IMR-90 (cell line): ENCODE measurements at regions not wholly inside any gene's neighbourhood (a gene's known extent, or its start where the extent isn't known, plus 50 kb on each side); places are given as distances from the start of the nearest gene placed in this dataset.
"Not testable (repeated sequence)": the region's sequence is repeated elsewhere in the genome, so short reads cannot be mapped to it uniquely, and the experiment has no call there.

Experiments
- ATAC-seq: fragments of 200-7000 bp; cut with Tn5 transposase; 2 replicates; pipeline ENCODE4 v1.9.1; 2020; ENCODE audit warnings: low read depth, mild to moderate bottlenecking, moderate library complexity
- BruUV-seq: library from RNA; stranded (reverse); fragments of 400-500 nt; replicated peaks from 2 replicates; lab custom pipeline; 2021; lab: Mats Ljungman, UMichigan
- CTCF ChIA-PET: fragments of 300-600 bp; formaldehyde crosslinking; extraction: SDS; loops from one replicate; lab custom pipeline; 2021; ENCODE audit warnings: antibody characterized with exemption; lab: Yijun Ruan, JAX
- POLR2A ChIA-PET: fragments of 300-600 bp; sonication (Branson Sonifier 250); formaldehyde crosslinking; loops from one replicate; lab custom pipeline; 2022; ENCODE audit warnings: antibody characterized with exemption; ENCODE audit not compliant: unreplicated experiment; lab: Charles Lee
- DNase-seq: peaks from one replicate; pipeline ENCODE4 v3.0.0; 2013
- H2AFZ ChIP-seq: replicated peaks from 2 replicates; pipeline ENCODE3; 2013; ENCODE audit warnings: low read length, mild to moderate bottlenecking; ENCODE audit not compliant: poor library complexity
- H2AK5ac ChIP-seq: 2 replicates; pipeline ENCODE4 v1.6.1; 2013; ENCODE audit warnings: low read depth, low read length, inconsistent platforms
- H2AK9ac ChIP-seq: replicated peaks from 2 replicates; pipeline ENCODE3; 2013; ENCODE audit warnings: mild to moderate bottlenecking, low read depth, low read length, moderate library complexity; ENCODE audit not compliant: poor library complexity
- H2BK120ac ChIP-seq: 2 replicates; pipeline ENCODE4 v1.6.1; 2013; ENCODE audit warnings: low read depth, low read length, inconsistent platforms
- H2BK15ac ChIP-seq: 3 replicates; pipeline ENCODE4 v1.6.1; 2013; ENCODE audit warnings: low read depth, low read length, inconsistent platforms
- H2BK20ac ChIP-seq: 2 replicates; pipeline ENCODE4 v1.6.1; 2013; ENCODE audit warnings: low read depth, mild to moderate bottlenecking, inconsistent platforms, low read length, moderate library complexity
- H2BK5ac ChIP-seq: 2 replicates; pipeline ENCODE4 v1.6.1; 2013; ENCODE audit warnings: mild to moderate bottlenecking, low read depth, low read length, inconsistent platforms; ENCODE audit not compliant: poor library complexity, severe bottlenecking
- H3K14ac ChIP-seq: replicated peaks from 2 replicates; pipeline ENCODE4 v1.6.1; 2013; ENCODE audit warnings: low read depth, low read length, inconsistent platforms
- H3K18ac ChIP-seq: 2 replicates; pipeline ENCODE4 v1.6.1; 2013; ENCODE audit warnings: low read depth, low read length, control low read depth
- H3K23ac ChIP-seq: 2 replicates; pipeline ENCODE4 v1.6.1; 2013; ENCODE audit warnings: low read depth, low read length, inconsistent platforms
- H3K27ac ChIP-seq: 2 replicates; pipeline ENCODE4 v1.5.1; 2013; ENCODE audit warnings: mild to moderate bottlenecking, control low read depth, low read length; ENCODE audit not compliant: insufficient read depth
- H3K27me3 ChIP-seq: 2 replicates; pipeline ENCODE4 v1.6.1; 2013; ENCODE audit warnings: low read length; ENCODE audit not compliant: control insufficient read depth, insufficient read depth
- H3K36me3 ChIP-seq: 2 replicates; pipeline ENCODE4 v1.6.1; 2013; ENCODE audit warnings: low read length, mixed read lengths; ENCODE audit not compliant: control insufficient read depth, insufficient read depth
- H3K4ac ChIP-seq: 2 replicates; pipeline ENCODE4 v1.6.1; 2013; ENCODE audit warnings: low read depth, low read length, inconsistent platforms
- H3K4me1 ChIP-seq: 2 replicates; pipeline ENCODE4 v1.6.1; 2013; ENCODE audit warnings: low read length, mixed read lengths; ENCODE audit not compliant: control insufficient read depth, insufficient read depth
- H3K4me2 ChIP-seq: 2 replicates; pipeline ENCODE4 v1.6.1; 2013; ENCODE audit warnings: low read depth, mild to moderate bottlenecking, control low read depth, low read length, moderate library complexity
- H3K4me3 ChIP-seq: 2 replicates; pipeline ENCODE4 v1.5.1; 2013; ENCODE audit warnings: low read depth, mild to moderate bottlenecking, control low read depth, low read length, moderate library complexity; ENCODE audit not compliant: insufficient read depth
- H3K56ac ChIP-seq: 2 replicates; pipeline ENCODE4 v1.6.1; 2013; ENCODE audit warnings: low read length, inconsistent platforms; ENCODE audit not compliant: insufficient read depth; ENCODE audit errors: extremely low read depth
- H3K79me1 ChIP-seq, 2 experiments: 2 replicates each; pipeline ENCODE4 v1.6.1; 2013; ENCODE audit warnings: low read length in 2 of 2, inconsistent platforms in 1 of 2, low read depth in 1 of 2
- H3K9ac ChIP-seq: 2 replicates; pipeline ENCODE4 v1.6.1; 2013; ENCODE audit warnings: low read depth, low read length, control low read depth
- H3K9me1 ChIP-seq: 2 replicates; pipeline ENCODE4 v1.6.1; 2013; ENCODE audit warnings: low read length, inconsistent platforms; ENCODE audit not compliant: insufficient read depth
- H3K9me3 ChIP-seq: 2 replicates; pipeline ENCODE4 v1.6.1; 2013; ENCODE audit warnings: low read length; ENCODE audit not compliant: control insufficient read depth, insufficient read depth
- H4K20me1 ChIP-seq: 2 replicates; pipeline ENCODE4 v1.6.1; 2013; ENCODE audit warnings: low read length, inconsistent platforms; ENCODE audit not compliant: insufficient read depth
- H4K5ac ChIP-seq: 2 replicates; pipeline ENCODE4 v1.6.1; 2013; ENCODE audit warnings: mild to moderate bottlenecking, low read depth, low read length, control low read depth
- H4K8ac ChIP-seq, 2 experiments: 2 replicates each; pipeline ENCODE4 v1.6.1; 2013; ENCODE audit warnings: low read depth in 2 of 2, low read length in 2 of 2, control low read depth in 1 of 2, inconsistent platforms in 1 of 2
- H4K91ac ChIP-seq: 2 replicates; pipeline ENCODE4 v1.6.1; 2013; ENCODE audit warnings: low read depth, low read length, inconsistent platforms; ENCODE audit not compliant: insufficient read depth
- WGBS, 2 experiments: methylation state at CpG; one replicate each; pipeline versions ENCODE4 v1.1.5 to v1.1.7; 2013; ENCODE audit warnings: missing lambda C conversion rate in 2 of 2; ENCODE audit not compliant: insufficient read length in 1 of 2; ENCODE audit errors: extremely low coverage in 2 of 2; 5-methylcytosine and 5-hydroxymethylcytosine counted together
- dilution Hi-C: fragments of 300-500 bp; cut with HindIII; formaldehyde crosslinking; loops from one replicate; pipeline ENCODE4 v1.14.3; 2018; ENCODE audit warnings: low sequenced_read_pairs; ENCODE audit not compliant: unreplicated experiment
- in situ Hi-C: fragments of 300-500 bp; cut with MboI; formaldehyde crosslinking; loops from 3 replicates; pipeline ENCODE4 v1.14.3; 2019; ENCODE audit warnings: low sequenced_read_pairs, inconsistent platforms, mixed read lengths
- intact Hi-C: fragments of 100-400 bp; cut with micrococcal nuclease; formaldehyde crosslinking; loops from 2 replicates; pipeline ENCODE4 v1.10.0; 2022

DNA sequence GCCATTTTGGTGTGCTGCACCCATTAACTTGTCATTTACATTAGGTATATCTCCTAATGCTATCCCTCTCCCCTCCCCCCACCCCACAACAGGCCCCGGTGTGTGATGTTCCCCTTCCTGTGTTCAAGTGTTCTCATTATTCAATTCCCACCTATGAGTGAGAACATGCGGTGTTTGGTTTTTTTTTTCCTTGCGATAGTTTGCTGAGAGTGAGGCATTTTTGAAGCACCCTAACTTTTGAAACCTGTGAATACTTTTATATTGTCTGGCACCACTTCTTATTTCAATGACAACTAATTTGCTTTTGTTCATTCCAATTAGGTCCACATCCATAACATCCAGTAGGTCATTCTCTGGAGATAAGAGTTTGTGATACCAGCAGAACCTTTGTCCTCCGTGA lies 244.0 kb upstream of the PTGER4 start:
- in situ Hi-C loops, H4K5ac ChIP-seq, H3K4me1 ChIP-seq, DNase-seq, H3K9me3 ChIP-seq, H3K4me2 ChIP-seq, H2BK5ac ChIP-seq, ATAC-seq, H3K4ac ChIP-seq, H2AFZ ChIP-seq, H3K56ac ChIP-seq, H2AK9ac ChIP-seq, H3K23ac ChIP-seq, H2BK120ac ChIP-seq, H4K8ac ChIP-seq, H2BK20ac ChIP-seq, H3K9me1 ChIP-seq, H3K18ac ChIP-seq, H3K14ac ChIP-seq, H3K9ac ChIP-seq, POLR2A ChIA-PET, BruUV-seq, H3K27me3 ChIP-seq, H3K79me1 ChIP-seq, H3K27ac ChIP-seq, H2AK5ac ChIP-seq, H4K20me1 ChIP-seq, dilution Hi-C loops, intact Hi-C loops, H4K91ac ChIP-seq, H2BK15ac ChIP-seq, H3K36me3 ChIP-seq, H3K4me3 ChIP-seq: not testable (repeated sequence)
- CTCF ChIA-PET: interaction anchor here (0.6 kb wide), 1 partner anchor 575 kb away, joined by 3 read pairs; no protein-coding TSS in a partner anchor
- no CpG with 5 or more reads among the region's 4 CpGs for WGBS, 2 experiments
